WI38 (cell line): ENCODE measurements at regions not wholly inside any gene's neighbourhood (a gene's known extent, or its start where the extent isn't known, plus 50 kb on each side); places are given as distances from the start of the nearest gene placed in this dataset.
"Not testable (repeated sequence)": the region's sequence is repeated elsewhere in the genome, so short reads cannot be mapped to it uniquely, and the experiment has no call there.

Experiments
- H3K4me3 ChIP-seq: 2 replicates; pipeline ENCODE4 v1.5.1; 2011; ENCODE audit warnings: low read depth, mild to moderate bottlenecking, control low read depth, low read length
- CTCF ChIP-seq: IDR thresholded peaks from 2 replicates; pipeline ENCODE4 v1.5.1; 2012; ENCODE audit warnings: low read depth, mild to moderate bottlenecking, control low read depth, low read length

GRCh38 chr7:35894721-35895120 lies 93.9 kb downstream of the SEPTIN7 start:
- no peak for TF ChIP-seq CTCF
- no peak overlapping the region for H3K4me3 ChIP-seq

GRCh38 chr7:35900651-35901050 lies 99.8 kb downstream of the SEPTIN7 start:
- H3K4me3 ChIP-seq, result no peak overlapping the region
- TF ChIP-seq CTCF, result no peak

GRCh38 chr7:35905555-35905954 lies 104.7 kb downstream of the SEPTIN7 start:
- no peak for TF ChIP-seq CTCF
- H3K4me3 ChIP-seq, result no peak overlapping the region

- TF ChIP-seq CTCF, result peak; percentile 80
- H3K4me3 ChIP-seq, result no peak overlapping the region
Measured at GRCh38 chr7:35906191-35906908, 105.5 kb downstream of the SEPTIN7 start.

- H3K4me3 ChIP-seq, result no peak overlapping the region
- TF ChIP-seq CTCF, result no peak
Measured at GRCh38 chr7:35908331-35909216, 107.7 kb downstream of the SEPTIN7 start.

GRCh38 chr7:35909870-35910357 lies 109.1 kb downstream of the SEPTIN7 start:
- TF ChIP-seq CTCF, result no peak

GRCh38 chr7:35910621-35911020 lies 109.8 kb downstream of the SEPTIN7 start:
- H3K4me3 ChIP-seq, result not testable (repeated sequence)

More at GRCh38 chr7:35909870-35910357, 109.1 kb downstream of the SEPTIN7 start:
- no peak overlapping the region for H3K4me3 ChIP-seq

GRCh38 chr7:35913350-35913749 lies 112.5 kb downstream of the SEPTIN7 start:
- H3K4me3 ChIP-seq, result not testable (repeated sequence)

- H3K4me3 ChIP-seq, result not testable (repeated sequence)
Measured at GRCh38 chr7:35914214-35914613, 113.4 kb downstream of the SEPTIN7 start.

GRCh38 chr7:35915247-35915955 lies 114.5 kb downstream of the SEPTIN7 start:
- H3K4me3 ChIP-seq, result not testable (repeated sequence)

- H3K4me3 ChIP-seq, result not testable (repeated sequence)
Measured at GRCh38 chr7:35918217-35918616, 117.4 kb downstream of the SEPTIN7 start.
